ENCODE measurements at regions not wholly inside any gene's neighbourhood (a gene's known extent, or its start where the extent isn't known, plus 50 kb on each side); places are given as distances from the start of the nearest gene placed in this dataset.

DNA sequence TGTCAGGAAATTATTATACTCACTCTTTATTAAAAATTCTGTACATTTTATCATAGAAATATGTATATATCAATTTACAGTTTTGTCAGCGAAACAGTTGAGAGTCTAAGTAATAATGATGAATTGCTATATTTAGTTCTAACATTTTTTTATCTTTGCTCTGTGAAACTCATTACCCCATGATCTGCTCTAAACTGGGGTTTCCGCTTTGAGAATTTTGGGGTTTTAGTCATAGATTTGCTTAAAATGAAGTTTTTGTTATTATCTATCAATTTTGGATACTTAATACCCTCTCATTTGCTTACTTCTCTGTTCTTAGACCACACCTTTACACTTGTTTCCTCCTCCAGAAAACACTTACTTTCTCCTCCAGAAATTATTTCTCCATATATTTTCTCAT is 333.8 kb upstream of the MPDZ start:
- no peak overlapping the region for H3K27ac ChIP-seq (ENCODE audit: extremely low read depth, low read depth, low read length)
- POLR2A ChIA-PET = no interaction called here
- CTCF ChIA-PET = interaction anchor here (0.7 kb wide), 1 partner anchor 521 kb away, joined by 3 read pairs; no protein-coding TSS in a partner anchor
- TF ChIP-seq GLI4 (tag by site-specific recombination; IDR thresholded peaks at IDR 0.05) (no peak), GFI1B (tag by site-specific recombination; IDR thresholded peaks at IDR 0.05) (no peak), ZNF404 (tag by site-specific recombination; IDR thresholded peaks at IDR 0.05) (no peak), PRDM1 (tag by site-specific recombination; IDR thresholded peaks at IDR 0.05) (no peak), ZNF311 (tag by site-specific recombination; IDR thresholded peaks at IDR 0.05; ENCODE audit: borderline replicate concordance) (no peak), ZNF623 (tag by site-specific recombination; IDR thresholded peaks at IDR 0.05) (no peak), ZNF146 (tag by site-specific recombination; IDR thresholded peaks at IDR 0.05) (no peak), ZNF169 (tag by site-specific recombination; IDR thresholded peaks at IDR 0.05) (no peak), ZNF548 (tag by site-specific recombination; IDR thresholded peaks at IDR 0.05) (no peak), ZSCAN23 (tag by site-specific recombination; IDR thresholded peaks at IDR 0.05) (no peak), ZNF184 (tag by site-specific recombination; IDR thresholded peaks at IDR 0.05) (no peak), ZNF112 (tag by site-specific recombination; IDR thresholded peaks at IDR 0.05) (no peak), ZEB2 (tag by site-specific recombination; IDR thresholded peaks at IDR 0.05) (no peak)
- TF ChIP-seq, protein P1, sequence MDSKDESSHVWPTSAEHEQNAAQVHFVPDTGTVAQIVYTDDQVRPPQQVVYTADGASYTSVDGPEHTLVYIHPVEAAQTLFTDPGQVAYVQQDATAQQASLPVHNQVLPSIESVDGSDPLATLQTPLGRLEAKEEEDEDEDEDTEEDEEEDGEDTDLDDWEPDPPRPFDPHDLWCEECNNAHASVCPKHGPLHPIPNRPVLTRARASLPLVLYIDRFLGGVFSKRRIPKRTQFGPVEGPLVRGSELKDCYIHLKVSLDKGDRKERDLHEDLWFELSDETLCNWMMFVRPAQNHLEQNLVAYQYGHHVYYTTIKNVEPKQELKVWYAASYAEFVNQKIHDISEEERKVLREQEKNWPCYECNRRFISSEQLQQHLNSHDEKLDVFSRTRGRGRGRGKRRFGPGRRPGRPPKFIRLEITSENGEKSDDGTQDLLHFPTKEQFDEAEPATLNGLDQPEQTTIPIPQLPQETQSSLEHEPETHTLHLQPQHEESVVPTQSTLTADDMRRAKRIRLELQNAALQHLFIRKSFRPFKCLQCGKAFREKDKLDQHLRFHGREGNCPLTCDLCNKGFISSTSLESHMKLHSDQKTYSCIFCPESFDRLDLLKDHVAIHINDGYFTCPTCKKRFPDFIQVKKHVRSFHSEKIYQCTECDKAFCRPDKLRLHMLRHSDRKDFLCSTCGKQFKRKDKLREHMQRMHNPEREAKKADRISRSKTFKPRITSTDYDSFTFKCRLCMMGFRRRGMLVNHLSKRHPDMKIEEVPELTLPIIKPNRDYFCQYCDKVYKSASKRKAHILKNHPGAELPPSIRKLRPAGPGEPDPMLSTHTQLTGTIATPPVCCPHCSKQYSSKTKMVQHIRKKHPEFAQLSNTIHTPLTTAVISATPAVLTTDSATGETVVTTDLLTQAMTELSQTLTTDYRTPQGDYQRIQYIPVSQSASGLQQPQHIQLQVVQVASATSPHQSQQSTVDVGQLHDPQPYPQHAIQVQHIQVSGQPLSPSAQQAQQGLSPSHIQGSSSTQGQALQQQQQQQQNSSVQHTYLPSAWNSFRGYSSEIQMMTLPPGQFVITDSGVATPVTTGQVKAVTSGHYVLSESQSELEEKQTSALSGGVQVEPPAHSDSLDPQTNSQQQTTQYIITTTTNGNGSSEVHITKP (tag by site-specific recombination; IDR thresholded peaks at IDR 0.05) = no peak
- TF ChIP-seq, protein P2, sequence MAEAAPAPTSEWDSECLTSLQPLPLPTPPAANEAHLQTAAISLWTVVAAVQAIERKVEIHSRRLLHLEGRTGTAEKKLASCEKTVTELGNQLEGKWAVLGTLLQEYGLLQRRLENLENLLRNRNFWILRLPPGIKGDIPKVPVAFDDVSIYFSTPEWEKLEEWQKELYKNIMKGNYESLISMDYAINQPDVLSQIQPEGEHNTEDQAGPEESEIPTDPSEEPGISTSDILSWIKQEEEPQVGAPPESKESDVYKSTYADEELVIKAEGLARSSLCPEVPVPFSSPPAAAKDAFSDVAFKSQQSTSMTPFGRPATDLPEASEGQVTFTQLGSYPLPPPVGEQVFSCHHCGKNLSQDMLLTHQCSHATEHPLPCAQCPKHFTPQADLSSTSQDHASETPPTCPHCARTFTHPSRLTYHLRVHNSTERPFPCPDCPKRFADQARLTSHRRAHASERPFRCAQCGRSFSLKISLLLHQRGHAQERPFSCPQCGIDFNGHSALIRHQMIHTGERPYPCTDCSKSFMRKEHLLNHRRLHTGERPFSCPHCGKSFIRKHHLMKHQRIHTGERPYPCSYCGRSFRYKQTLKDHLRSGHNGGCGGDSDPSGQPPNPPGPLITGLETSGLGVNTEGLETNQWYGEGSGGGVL (tag by site-specific recombination; IDR thresholded peaks at IDR 0.05) = no peak
- TF ChIP-seq, protein P3, sequence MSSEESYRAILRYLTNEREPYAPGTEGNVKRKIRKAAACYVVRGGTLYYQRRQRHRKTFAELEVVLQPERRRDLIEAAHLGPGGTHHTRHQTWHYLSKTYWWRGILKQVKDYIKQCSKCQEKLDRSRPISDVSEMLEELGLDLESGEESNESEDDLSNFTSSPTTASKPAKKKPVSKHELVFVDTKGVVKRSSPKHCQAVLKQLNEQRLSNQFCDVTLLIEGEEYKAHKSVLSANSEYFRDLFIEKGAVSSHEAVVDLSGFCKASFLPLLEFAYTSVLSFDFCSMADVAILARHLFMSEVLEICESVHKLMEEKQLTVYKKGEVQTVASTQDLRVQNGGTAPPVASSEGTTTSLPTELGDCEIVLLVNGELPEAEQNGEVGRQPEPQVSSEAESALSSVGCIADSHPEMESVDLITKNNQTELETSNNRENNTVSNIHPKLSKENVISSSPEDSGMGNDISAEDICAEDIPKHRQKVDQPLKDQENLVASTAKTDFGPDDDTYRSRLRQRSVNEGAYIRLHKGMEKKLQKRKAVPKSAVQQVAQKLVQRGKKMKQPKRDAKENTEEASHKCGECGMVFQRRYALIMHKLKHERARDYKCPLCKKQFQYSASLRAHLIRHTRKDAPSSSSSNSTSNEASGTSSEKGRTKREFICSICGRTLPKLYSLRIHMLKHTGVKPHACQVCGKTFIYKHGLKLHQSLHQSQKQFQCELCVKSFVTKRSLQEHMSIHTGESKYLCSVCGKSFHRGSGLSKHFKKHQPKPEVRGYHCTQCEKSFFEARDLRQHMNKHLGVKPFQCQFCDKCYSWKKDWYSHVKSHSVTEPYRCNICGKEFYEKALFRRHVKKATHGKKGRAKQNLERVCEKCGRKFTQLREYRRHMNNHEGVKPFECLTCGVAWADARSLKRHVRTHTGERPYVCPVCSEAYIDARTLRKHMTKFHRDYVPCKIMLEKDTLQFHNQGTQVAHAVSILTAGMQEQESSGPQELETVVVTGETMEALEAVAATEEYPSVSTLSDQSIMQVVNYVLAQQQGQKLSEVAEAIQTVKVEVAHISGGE (tag by site-specific recombination; conservative IDR thresholded peaks at IDR 0.05; ENCODE audit: low read depth) = no peak
- TF ChIP-seq, protein P4, sequence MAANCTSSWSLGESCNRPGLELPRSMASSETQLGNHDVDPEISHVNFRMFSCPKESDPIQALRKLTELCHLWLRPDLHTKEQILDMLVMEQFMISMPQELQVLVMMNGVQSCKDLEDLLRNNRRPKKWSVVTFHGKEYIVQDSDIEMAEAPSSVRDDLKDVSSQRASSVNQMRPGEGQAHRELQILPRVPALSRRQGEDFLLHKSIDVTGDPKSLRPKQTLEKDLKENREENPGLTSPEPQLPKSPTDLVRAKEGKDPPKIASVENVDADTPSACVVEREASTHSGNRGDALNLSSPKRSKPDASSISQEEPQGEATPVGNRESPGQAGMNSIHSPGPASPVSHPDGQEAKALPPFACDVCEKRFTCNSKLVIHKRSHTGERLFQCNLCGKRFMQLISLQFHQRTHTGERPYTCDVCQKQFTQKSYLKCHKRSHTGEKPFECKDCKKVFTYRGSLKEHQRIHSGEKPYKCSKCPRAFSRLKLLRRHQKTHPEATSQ (tag by site-specific recombination; IDR thresholded peaks at IDR 0.05) = no peak
- TF ChIP-seq, protein P5, sequence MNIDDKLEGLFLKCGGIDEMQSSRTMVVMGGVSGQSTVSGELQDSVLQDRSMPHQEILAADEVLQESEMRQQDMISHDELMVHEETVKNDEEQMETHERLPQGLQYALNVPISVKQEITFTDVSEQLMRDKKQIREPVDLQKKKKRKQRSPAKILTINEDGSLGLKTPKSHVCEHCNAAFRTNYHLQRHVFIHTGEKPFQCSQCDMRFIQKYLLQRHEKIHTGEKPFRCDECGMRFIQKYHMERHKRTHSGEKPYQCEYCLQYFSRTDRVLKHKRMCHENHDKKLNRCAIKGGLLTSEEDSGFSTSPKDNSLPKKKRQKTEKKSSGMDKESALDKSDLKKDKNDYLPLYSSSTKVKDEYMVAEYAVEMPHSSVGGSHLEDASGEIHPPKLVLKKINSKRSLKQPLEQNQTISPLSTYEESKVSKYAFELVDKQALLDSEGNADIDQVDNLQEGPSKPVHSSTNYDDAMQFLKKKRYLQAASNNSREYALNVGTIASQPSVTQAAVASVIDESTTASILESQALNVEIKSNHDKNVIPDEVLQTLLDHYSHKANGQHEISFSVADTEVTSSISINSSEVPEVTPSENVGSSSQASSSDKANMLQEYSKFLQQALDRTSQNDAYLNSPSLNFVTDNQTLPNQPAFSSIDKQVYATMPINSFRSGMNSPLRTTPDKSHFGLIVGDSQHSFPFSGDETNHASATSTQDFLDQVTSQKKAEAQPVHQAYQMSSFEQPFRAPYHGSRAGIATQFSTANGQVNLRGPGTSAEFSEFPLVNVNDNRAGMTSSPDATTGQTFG (tag by site-specific recombination; IDR thresholded peaks at IDR 0.05; ENCODE audit: borderline replicate concordance) = no peak
- TF ChIP-seq, protein P6, sequence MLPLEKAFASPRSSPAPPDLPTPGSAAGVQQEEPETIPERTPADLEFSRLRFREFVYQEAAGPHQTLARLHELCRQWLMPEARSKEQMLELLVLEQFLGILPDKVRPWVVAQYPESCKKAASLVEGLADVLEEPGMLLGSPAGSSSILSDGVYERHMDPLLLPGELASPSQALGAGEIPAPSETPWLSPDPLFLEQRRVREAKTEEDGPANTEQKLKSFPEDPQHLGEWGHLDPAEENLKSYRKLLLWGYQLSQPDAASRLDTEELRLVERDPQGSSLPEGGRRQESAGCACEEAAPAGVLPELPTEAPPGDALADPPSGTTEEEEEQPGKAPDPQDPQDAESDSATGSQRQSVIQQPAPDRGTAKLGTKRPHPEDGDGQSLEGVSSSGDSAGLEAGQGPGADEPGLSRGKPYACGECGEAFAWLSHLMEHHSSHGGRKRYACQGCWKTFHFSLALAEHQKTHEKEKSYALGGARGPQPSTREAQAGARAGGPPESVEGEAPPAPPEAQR (tag by site-specific recombination; IDR thresholded peaks at IDR 0.05) = no peak
- H3K4me3 ChIP-seq (ENCODE audit: low read depth, low read length) = no peak overlapping the region
- no peaks in the 10 kb centered on the region for H3K36me3 ChIP-seq (ENCODE audit: control insufficient read depth in 2 of 2, insufficient read depth in 1 of 2, low read length in 2 of 2)
- no peaks in the 10 kb centered on the region for H3K4me1 ChIP-seq (ENCODE audit: control insufficient read depth, insufficient read depth, low read length)
- H3K9me3 ChIP-seq (ENCODE audit: control insufficient read depth, insufficient read depth, low read depth, low read length) = no peaks in the 10 kb centered on the region

Data from HEK293 (cell line).